Activated T-helper 1 cell treated with anti-CD3 and anti-CD28 coated beads, Interleukin-2, amount 50 U/mL, for 16 hours (primary cell): ENCODE measurements at regions not wholly inside any gene's neighbourhood (a gene's known extent, or its start where the extent isn't known, plus 50 kb on each side); places are given as distances from the start of the nearest gene placed in this dataset.
"Not testable (repeated sequence)": the region's sequence is repeated elsewhere in the genome, so short reads cannot be mapped to it uniquely, and the experiment has no call there.

Experiments
- DNase-seq, 2 donors: peaks; one replicate each; pipeline ENCODE4 v3.0.0-alpha.2; 2020; ENCODE audit warnings: low read depth in 1 of 2, low spot score in 1 of 2

GRCh38 chr2:2773080-2773479 lies 442.0 kb upstream of the MYT1L start:
- not testable (repeated sequence) for DNase-seq

GRCh38 chr2:2771721-2772411 lies 440.8 kb upstream of the MYT1L start:
- no peak for DNase-seq

- DNase-seq = no peak
Measured at GRCh38 chr2:2769481-2770431, 438.7 kb upstream of the MYT1L start.

- DNase-seq = no peak
Measured at GRCh38 chr2:2768476-2768875, 437.4 kb upstream of the MYT1L start.

- no peak for DNase-seq
Measured at GRCh38 chr2:2767837-2768236, 436.8 kb upstream of the MYT1L start.

GRCh38 chr2:2765839-2766495 lies 434.9 kb upstream of the MYT1L start:
- DNase-seq = no peak

GRCh38 chr2:2765176-2765800 lies 434.2 kb upstream of the MYT1L start:
- no peak for DNase-seq

GRCh38 chr2:2764739-2765138 lies 433.7 kb upstream of the MYT1L start:
- DNase-seq = no peak

- no peak for DNase-seq
Measured at GRCh38 chr2:2764001-2764355, 432.9 kb upstream of the MYT1L start.

- no peak for DNase-seq
Measured at GRCh38 chr2:2763351-2764000, 432.4 kb upstream of the MYT1L start.

- DNase-seq = no peak
Measured at GRCh38 chr2:2762913-2763312, 431.8 kb upstream of the MYT1L start.

- DNase-seq = no peak
Measured at GRCh38 chr2:2762166-2762908, 431.3 kb upstream of the MYT1L start.

GRCh38 chr2:2758793-2759367 lies 427.8 kb upstream of the MYT1L start:
- DNase-seq = no peak

GRCh38 chr2:2757764-2758163 lies 426.7 kb upstream of the MYT1L start:
- no peak for DNase-seq

- no peak for DNase-seq
Measured at GRCh38 chr2:2756886-2757285, 425.8 kb upstream of the MYT1L start.

GRCh38 chr2:2755990-2756389 lies 424.9 kb upstream of the MYT1L start:
- DNase-seq = no peak

- DNase-seq = no peak
Measured at GRCh38 chr2:2754940-2755339, 423.9 kb upstream of the MYT1L start.

- no peak for DNase-seq
Measured at GRCh38 chr2:2751715-2752315, 420.7 kb upstream of the MYT1L start.

- no peak for DNase-seq
Measured at GRCh38 chr2:2750867-2751714, 420.0 kb upstream of the MYT1L start.
